H9 (cell line): ENCODE measurements at regions not wholly inside any gene's neighbourhood (a gene's known extent, or its start where the extent isn't known, plus 50 kb on each side); places are given as distances from the start of the nearest gene placed in this dataset.

Source experiments
- DNase-seq: peaks from one replicate; pipeline ENCODE4 v3.0.0-alpha.2; 2017
- H2AFZ ChIP-seq: one replicate; pipeline ENCODE4 v1.6.1; 2013; ENCODE audit warnings: mild to moderate bottlenecking, low read length, control low read depth, moderate library complexity
- H2AK5ac ChIP-seq: 2 replicates; pipeline ENCODE4 v1.6.1; 2013; ENCODE audit warnings: low read length, control low read depth, mixed read lengths; ENCODE audit not compliant: insufficient read length
- H2BK120ac ChIP-seq: one replicate; pipeline ENCODE4 v1.6.1; 2013; ENCODE audit warnings: low read depth, mild to moderate bottlenecking, low read length, control low read depth, inconsistent platforms; ENCODE audit not compliant: poor library complexity, severe bottlenecking
- H2BK12ac ChIP-seq: 2 replicates; pipeline ENCODE4 v1.6.1; 2013; ENCODE audit warnings: low read length, control low read depth, mixed read lengths, low read depth; ENCODE audit not compliant: insufficient read length
- H2BK15ac ChIP-seq: 2 replicates; pipeline ENCODE4 v1.6.1; 2013; ENCODE audit warnings: low read depth, low read length, control low read depth
- H2BK20ac ChIP-seq: one replicate; pipeline ENCODE4 v1.6.1; 2013; ENCODE audit warnings: low read depth, mild to moderate bottlenecking, low read length, control low read depth, inconsistent platforms; ENCODE audit not compliant: poor library complexity, severe bottlenecking
- H2BK5ac ChIP-seq: 2 replicates; pipeline ENCODE4 v1.6.1; 2013; ENCODE audit warnings: low read length, control low read depth, mixed read lengths; ENCODE audit not compliant: insufficient read length
- H3K14ac ChIP-seq: 2 replicates; pipeline ENCODE4 v1.6.1; 2013; ENCODE audit warnings: low read length, control low read depth; ENCODE audit not compliant: insufficient read depth
- H3K18ac ChIP-seq: 2 replicates; pipeline ENCODE4 v1.6.1; 2013; ENCODE audit warnings: low read depth, mild to moderate bottlenecking, mixed read lengths, low read length, control low read depth; ENCODE audit not compliant: insufficient read length
- H3K23ac ChIP-seq: 2 replicates; pipeline ENCODE4 v1.6.1; 2013; ENCODE audit warnings: low read length, control low read depth, mixed read lengths, low read depth; ENCODE audit not compliant: insufficient read length
- H3K23me2 ChIP-seq: 2 replicates; pipeline ENCODE4 v1.6.1; 2013; ENCODE audit warnings: low read depth, mild to moderate bottlenecking, mixed read lengths, low read length, control low read depth; ENCODE audit not compliant: insufficient read length, poor library complexity, severe bottlenecking
- H3K27ac ChIP-seq: 2 replicates; pipeline ENCODE4 v1.5.1; 2013; ENCODE audit warnings: low read length, control low read depth, mixed read lengths, low read depth; ENCODE audit not compliant: insufficient read length
- H3K27me3 ChIP-seq: 2 replicates; pipeline ENCODE4 v1.6.1; 2013; ENCODE audit warnings: low read length, control low read depth, inconsistent platforms; ENCODE audit not compliant: insufficient read depth
- H3K4ac ChIP-seq: 2 replicates; pipeline ENCODE4 v1.6.1; 2013; ENCODE audit warnings: low read depth, mild to moderate bottlenecking, control low read depth, inconsistent platforms, low read length, moderate library complexity
- H3K4me1 ChIP-seq: 2 replicates; pipeline ENCODE4 v1.6.1; 2013; ENCODE audit warnings: low read length, control low read depth, inconsistent platforms; ENCODE audit not compliant: insufficient read depth
- H3K4me2 ChIP-seq: 2 replicates; pipeline ENCODE4 v1.6.1; 2013; ENCODE audit warnings: low read length, control low read depth, mixed read lengths; ENCODE audit not compliant: insufficient read length, insufficient read depth
- H3K56ac ChIP-seq: 2 replicates; pipeline ENCODE4 v1.6.1; 2013; ENCODE audit warnings: low read depth, mild to moderate bottlenecking, mixed read lengths, low read length, control low read depth; ENCODE audit not compliant: insufficient read length
- H3K79me1 ChIP-seq: 2 replicates; pipeline ENCODE4 v1.6.1; 2013; ENCODE audit warnings: low read depth, mild to moderate bottlenecking, moderate library complexity, low read length, control low read depth, inconsistent platforms; ENCODE audit not compliant: insufficient read depth, poor library complexity, severe bottlenecking
- H3K79me2 ChIP-seq: 2 replicates; pipeline ENCODE4 v1.6.1; 2013; ENCODE audit warnings: low read length, control low read depth, inconsistent platforms; ENCODE audit not compliant: insufficient read depth
- H3K9ac ChIP-seq: 2 replicates; pipeline ENCODE4 v1.6.1; 2013; ENCODE audit warnings: low read length, control low read depth, mixed read lengths; ENCODE audit not compliant: insufficient read length; ENCODE audit errors: extremely low read depth
- H3K9me3 ChIP-seq: one replicate; pipeline ENCODE4 v1.6.1; 2013; ENCODE audit warnings: low read depth, low read length, inconsistent platforms; ENCODE audit not compliant: control insufficient read depth
- H3T11ph ChIP-seq: one replicate; pipeline ENCODE4 v1.6.1; 2013; ENCODE audit warnings: mild to moderate bottlenecking, low read length, control low read depth, inconsistent platforms
- H4K20me1 ChIP-seq: one replicate; pipeline ENCODE4 v1.6.1; 2013; ENCODE audit not compliant: control insufficient read depth, insufficient read length, insufficient read depth
- H4K5ac ChIP-seq: 2 replicates; pipeline ENCODE4 v1.6.1; 2013; ENCODE audit warnings: low read depth, mild to moderate bottlenecking, mixed read lengths, low read length, control low read depth; ENCODE audit not compliant: insufficient read length
- H4K8ac ChIP-seq: replicated peaks from 2 replicates; pipeline ENCODE4 v1.6.1; 2013; ENCODE audit warnings: low read length, control low read depth, mixed read lengths, low read depth; ENCODE audit not compliant: insufficient read length
- H4K91ac ChIP-seq: 2 replicates; pipeline ENCODE4 v1.6.1; 2013; ENCODE audit warnings: low read depth, mild to moderate bottlenecking, moderate library complexity, mixed read lengths, low read length, control low read depth; ENCODE audit not compliant: insufficient read length
- H3K27ac Mint-ChIP-seq, 3 experiments: 2 replicates in 2 of 3; 3 replicates in 1 of 3; pipeline ENCODE4 v1.8.0; 2020 to 2021; ENCODE audit warnings: mixed read lengths in 3 of 3, mild to moderate bottlenecking in 1 of 3, moderate library complexity in 1 of 3
- H3K27me3 Mint-ChIP-seq: 2 replicates; pipeline ENCODE4 v1.8.0; 2021; ENCODE audit warnings: low read depth, mild to moderate bottlenecking, moderate library complexity, mixed read lengths
- H3K36me3 Mint-ChIP-seq, 3 experiments: 2 replicates in 2 of 3; 3 replicates in 1 of 3; pipeline ENCODE4 v1.8.0; 2020 to 2021; ENCODE audit warnings: low read depth in 3 of 3, mixed read lengths in 3 of 3; ENCODE audit not compliant: insufficient read depth in 1 of 3
- H3K4me1 Mint-ChIP-seq, 2 experiments: 2 replicates each; pipeline ENCODE4 v1.8.0; 2020; ENCODE audit warnings: mixed read lengths in 2 of 2
- H3K4me3 Mint-ChIP-seq, 2 experiments: 2 replicates in 1 of 2; 3 replicates in 1 of 2; pipeline ENCODE4 v1.8.0; 2020 to 2021; ENCODE audit warnings: mild to moderate bottlenecking in 2 of 2, mixed read lengths in 2 of 2, moderate library complexity in 1 of 2
- H3K9me3 Mint-ChIP-seq, 2 experiments: 2 replicates in 1 of 2; 3 replicates in 1 of 2; pipeline ENCODE4 v1.8.0; 2020; ENCODE audit warnings: mild to moderate bottlenecking in 2 of 2, mixed read lengths in 2 of 2, moderate library complexity in 1 of 2
- CTCF ChIP-seq: fragments of 200-600 bp; sonication (generic); conservative IDR thresholded peaks from 3 replicates; pipeline ENCODE4 v1.8.0; 2021; ENCODE audit warnings: antibody characterized with exemption, mild to moderate bottlenecking
- WGBS: extraction: QIAGEN DNeasy Blood & Tissue Kit; methylation state at CpG from one replicate; pipeline ENCODE4 v1.1.7; 2013; ENCODE audit warnings: missing lambda C conversion rate, low lambda C conversion rate, mixed read lengths; ENCODE audit not compliant: insufficient read length; ENCODE audit errors: extremely low coverage; 5-methylcytosine and 5-hydroxymethylcytosine counted together

GRCh38 chr7:115693779-115694178 is 336.8 kb downstream of the TFEC start:
- no peaks in the 10 kb centered on the region for H3K36me3 Mint-ChIP-seq

More at GRCh38 chr7:115693779-115694178, 336.8 kb downstream of the TFEC start:
- Histone ChIP-seq H3K4ac (no peak overlapping the region), H2BK5ac (no peak overlapping the region), H3K23me2 (no peaks in the 10 kb centered on the region), H4K91ac (no peak overlapping the region), H3T11ph (no peak overlapping the region), H3K27me3 (no peaks in the 10 kb centered on the region), H3K79me1 (no peaks in the 10 kb centered on the region), H3K14ac (no peak overlapping the region), H3K18ac (no peak overlapping the region), H2AK5ac (no peak overlapping the region), H3K9ac (no peak overlapping the region), H3K9me3 (no peaks in the 10 kb centered on the region), H2BK15ac (no peak overlapping the region), H3K56ac (no peak overlapping the region), H4K20me1 (no peaks in the 10 kb centered on the region), H3K23ac (no peak overlapping the region), H2AFZ (no peak overlapping the region), H3K27ac (no peak overlapping the region), H3K4me1 (no peaks in the 10 kb centered on the region), H2BK20ac (no peak overlapping the region), H2BK12ac (no peak overlapping the region), H4K8ac (no peak overlapping the region), H3K4me2 (no peak overlapping the region), H3K79me2 (no peaks in the 10 kb centered on the region), H2BK120ac (no peak overlapping the region), H4K5ac (no peak overlapping the region)
- no peak for DNase-seq
- Mint-ChIP-seq H3K27me3 (no peaks in the 10 kb centered on the region), H3K4me3 (no peak overlapping the region), H3K9me3 (no peaks in the 10 kb centered on the region), H3K27ac (no peak overlapping the region), H3K4me1 (peaks cover 0 to 3% of the 10 kb centered on the region in 2 experiments; a peak in 1 of 4 replicates)
- no peak for TF ChIP-seq CTCF
- WGBS, result no CpG with 5 or more reads among the region's 4 CpGs
